ENCODE measurements at regions not wholly inside any gene's neighbourhood (a gene's known extent, or its start where the extent isn't known, plus 50 kb on each side); places are given as distances from the start of the nearest gene placed in this dataset.

- Histone ChIP-seq H3K27me3 (ENCODE audit: low read depth, low read length) (no peaks in the 10 kb centered on the region), H3K4me1 (ENCODE audit: control insufficient read depth in 1 of 2, insufficient read depth in 2 of 2, low read length in 2 of 2) (no peaks in the 10 kb centered on the region), H3K27ac (ENCODE audit: low read length) (no peak overlapping the region), H3K4me3 (ENCODE audit: low read depth in 1 of 2, low read length in 2 of 2) (no peak overlapping the region), H3K36me3 (ENCODE audit: control insufficient read depth in 1 of 2, insufficient read depth in 2 of 2, low read length in 2 of 2) (no peaks in the 10 kb centered on the region), H3K9me3 (ENCODE audit: control insufficient read depth in 1 of 2, low read length in 2 of 2) (peaks cover 0 to 11% of the 10 kb centered on the region in 2 donors)
These were observed 1022.0 kb downstream of the TBC1D22A start for GRCh38 chr22:47784367-47784983.

- Histone ChIP-seq H3K4me1 (ENCODE audit: control insufficient read depth in 1 of 2, insufficient read depth in 2 of 2, low read length in 2 of 2) (no peaks in the 10 kb centered on the region), H3K27ac (ENCODE audit: low read length) (no peak overlapping the region), H3K27me3 (ENCODE audit: low read depth, low read length) (no peaks in the 10 kb centered on the region), H3K9me3 (ENCODE audit: control insufficient read depth in 1 of 2, low read length in 2 of 2) (peaks cover 0 to 11% of the 10 kb centered on the region in 2 donors), H3K36me3 (ENCODE audit: control insufficient read depth in 1 of 2, insufficient read depth in 2 of 2, low read length in 2 of 2) (no peaks in the 10 kb centered on the region), H3K4me3 (ENCODE audit: low read depth in 1 of 2, low read length in 2 of 2) (no peak overlapping the region)
These were observed 1021.2 kb downstream of the TBC1D22A start for GRCh38 chr22:47783433-47784366.

- H3K27ac ChIP-seq (ENCODE audit: low read length), result no peak overlapping the region
- H3K27me3 ChIP-seq (ENCODE audit: low read depth, low read length), result no peaks in the 10 kb centered on the region
- no peaks in the 10 kb centered on the region for H3K36me3 ChIP-seq (ENCODE audit: control insufficient read depth in 1 of 2, insufficient read depth in 2 of 2, low read length in 2 of 2)
- H3K4me1 ChIP-seq (ENCODE audit: control insufficient read depth in 1 of 2, insufficient read depth in 2 of 2, low read length in 2 of 2), result no peaks in the 10 kb centered on the region
- no peak overlapping the region for H3K4me3 ChIP-seq (ENCODE audit: low read depth in 1 of 2, low read length in 2 of 2)
- H3K9me3 ChIP-seq (ENCODE audit: control insufficient read depth in 1 of 2, low read length in 2 of 2), result peaks cover 0 to 11% of the 10 kb centered on the region in 2 donors
These were observed 1020.1 kb downstream of the TBC1D22A start for GRCh38 chr22:47782328-47783075.

GRCh38 chr22:47781427-47782111 lies 1019.1 kb downstream of the TBC1D22A start:
- no peaks in the 10 kb centered on the region for H3K36me3 ChIP-seq (ENCODE audit: control insufficient read depth in 1 of 2, insufficient read depth in 2 of 2, low read length in 2 of 2)
- peaks cover 0 to 11% of the 10 kb centered on the region in 2 donors for H3K9me3 ChIP-seq (ENCODE audit: control insufficient read depth in 1 of 2, low read length in 2 of 2)
- no peak overlapping the region for H3K27ac ChIP-seq (ENCODE audit: low read length)
- H3K4me3 ChIP-seq (ENCODE audit: low read depth in 1 of 2, low read length in 2 of 2), result no peak overlapping the region
- H3K4me1 ChIP-seq (ENCODE audit: control insufficient read depth in 1 of 2, insufficient read depth in 2 of 2, low read length in 2 of 2), result no peaks in the 10 kb centered on the region
- no peaks in the 10 kb centered on the region for H3K27me3 ChIP-seq (ENCODE audit: low read depth, low read length)

- Histone ChIP-seq H3K36me3 (ENCODE audit: control insufficient read depth in 1 of 2, insufficient read depth in 2 of 2, low read length in 2 of 2) (no peaks in the 10 kb centered on the region), H3K27ac (ENCODE audit: low read length) (no peak overlapping the region), H3K4me1 (ENCODE audit: control insufficient read depth in 1 of 2, insufficient read depth in 2 of 2, low read length in 2 of 2) (no peaks in the 10 kb centered on the region), H3K27me3 (ENCODE audit: low read depth, low read length) (no peaks in the 10 kb centered on the region), H3K9me3 (ENCODE audit: control insufficient read depth in 1 of 2, low read length in 2 of 2) (peaks cover 0 to 11% of the 10 kb centered on the region in 2 donors), H3K4me3 (ENCODE audit: low read depth in 1 of 2, low read length in 2 of 2) (no peak overlapping the region)
These were observed 1018.6 kb downstream of the TBC1D22A start for GRCh38 chr22:47781024-47781423.

- no peak overlapping the region for H3K4me3 ChIP-seq (ENCODE audit: low read depth in 1 of 2, low read length in 2 of 2)
- H3K27ac ChIP-seq (ENCODE audit: low read length), result no peak overlapping the region
- peaks cover 0 to 7% of the 10 kb centered on the region in 2 donors for H3K9me3 ChIP-seq (ENCODE audit: control insufficient read depth in 1 of 2, low read length in 2 of 2)
- no peaks in the 10 kb centered on the region for H3K27me3 ChIP-seq (ENCODE audit: low read depth, low read length)
- no peaks in the 10 kb centered on the region for H3K36me3 ChIP-seq (ENCODE audit: control insufficient read depth in 1 of 2, insufficient read depth in 2 of 2, low read length in 2 of 2)
- no peaks in the 10 kb centered on the region for H3K4me1 ChIP-seq (ENCODE audit: control insufficient read depth in 1 of 2, insufficient read depth in 2 of 2, low read length in 2 of 2)
These were observed 1017.9 kb downstream of the TBC1D22A start for GRCh38 chr22:47780281-47780875.

GRCh38 chr22:47779474-47779873 lies 1017.0 kb downstream of the TBC1D22A start:
- no peaks in the 10 kb centered on the region for H3K27me3 ChIP-seq (ENCODE audit: low read depth, low read length)
- no peaks in the 10 kb centered on the region for H3K36me3 ChIP-seq (ENCODE audit: control insufficient read depth in 1 of 2, insufficient read depth in 2 of 2, low read length in 2 of 2)
- H3K4me1 ChIP-seq (ENCODE audit: control insufficient read depth in 1 of 2, insufficient read depth in 2 of 2, low read length in 2 of 2), result no peaks in the 10 kb centered on the region
- H3K4me3 ChIP-seq (ENCODE audit: low read depth in 1 of 2, low read length in 2 of 2), result no peak overlapping the region
- no peaks in the 10 kb centered on the region for H3K9me3 ChIP-seq (ENCODE audit: control insufficient read depth in 1 of 2, low read length in 2 of 2)
- no peak overlapping the region for H3K27ac ChIP-seq (ENCODE audit: low read length)

- Histone ChIP-seq H3K36me3 (ENCODE audit: control insufficient read depth in 1 of 2, insufficient read depth in 2 of 2, low read length in 2 of 2) (no peaks in the 10 kb centered on the region), H3K27ac (ENCODE audit: low read length) (no peak overlapping the region), H3K9me3 (ENCODE audit: control insufficient read depth in 1 of 2, low read length in 2 of 2) (no peaks in the 10 kb centered on the region), H3K27me3 (ENCODE audit: low read depth, low read length) (no peaks in the 10 kb centered on the region), H3K4me3 (ENCODE audit: low read depth in 1 of 2, low read length in 2 of 2) (no peak overlapping the region), H3K4me1 (ENCODE audit: control insufficient read depth in 1 of 2, insufficient read depth in 2 of 2, low read length in 2 of 2) (no peaks in the 10 kb centered on the region)
These were observed 1015.8 kb downstream of the TBC1D22A start for GRCh38 chr22:47778160-47778658.

GRCh38 chr22:47777426-47777825 lies 1015.0 kb downstream of the TBC1D22A start:
- H3K9me3 ChIP-seq (ENCODE audit: control insufficient read depth in 1 of 2, low read length in 2 of 2), result no peaks in the 10 kb centered on the region
- no peaks in the 10 kb centered on the region for H3K4me1 ChIP-seq (ENCODE audit: control insufficient read depth in 1 of 2, insufficient read depth in 2 of 2, low read length in 2 of 2)
- H3K27me3 ChIP-seq (ENCODE audit: low read depth, low read length), result no peaks in the 10 kb centered on the region
- H3K36me3 ChIP-seq (ENCODE audit: control insufficient read depth in 1 of 2, insufficient read depth in 2 of 2, low read length in 2 of 2), result no peaks in the 10 kb centered on the region
- H3K27ac ChIP-seq (ENCODE audit: low read length), result no peak overlapping the region
- no peak overlapping the region for H3K4me3 ChIP-seq (ENCODE audit: low read depth in 1 of 2, low read length in 2 of 2)

GRCh38 chr22:47776329-47776728 lies 1013.9 kb downstream of the TBC1D22A start:
- Histone ChIP-seq H3K36me3 (ENCODE audit: control insufficient read depth in 1 of 2, insufficient read depth in 2 of 2, low read length in 2 of 2) (no peaks in the 10 kb centered on the region), H3K4me1 (ENCODE audit: control insufficient read depth in 1 of 2, insufficient read depth in 2 of 2, low read length in 2 of 2) (no peaks in the 10 kb centered on the region), H3K27me3 (ENCODE audit: low read depth, low read length) (no peaks in the 10 kb centered on the region), H3K9me3 (ENCODE audit: control insufficient read depth in 1 of 2, low read length in 2 of 2) (no peaks in the 10 kb centered on the region), H3K4me3 (ENCODE audit: low read depth in 1 of 2, low read length in 2 of 2) (no peak overlapping the region), H3K27ac (ENCODE audit: low read length) (no peak overlapping the region)

All from muscle layer of duodenum (tissue), 2 donors.